RCC 7860 (cell line): ENCODE measurements at regions not wholly inside any gene's neighbourhood (a gene's known extent, or its start where the extent isn't known, plus 50 kb on each side); places are given as distances from the start of the nearest gene placed in this dataset.

Experiments
- DNase-seq: peaks from one replicate; pipeline ENCODE4 v3.0.0-alpha.2; 2015; ENCODE audit warnings: low spot score
- FAIRE-seq: peaks from 2 replicates; lab custom pipeline; 2012; peaks lifted over from hg19 to GRCh38; lab: Jason Lieb, UNC

DNA sequence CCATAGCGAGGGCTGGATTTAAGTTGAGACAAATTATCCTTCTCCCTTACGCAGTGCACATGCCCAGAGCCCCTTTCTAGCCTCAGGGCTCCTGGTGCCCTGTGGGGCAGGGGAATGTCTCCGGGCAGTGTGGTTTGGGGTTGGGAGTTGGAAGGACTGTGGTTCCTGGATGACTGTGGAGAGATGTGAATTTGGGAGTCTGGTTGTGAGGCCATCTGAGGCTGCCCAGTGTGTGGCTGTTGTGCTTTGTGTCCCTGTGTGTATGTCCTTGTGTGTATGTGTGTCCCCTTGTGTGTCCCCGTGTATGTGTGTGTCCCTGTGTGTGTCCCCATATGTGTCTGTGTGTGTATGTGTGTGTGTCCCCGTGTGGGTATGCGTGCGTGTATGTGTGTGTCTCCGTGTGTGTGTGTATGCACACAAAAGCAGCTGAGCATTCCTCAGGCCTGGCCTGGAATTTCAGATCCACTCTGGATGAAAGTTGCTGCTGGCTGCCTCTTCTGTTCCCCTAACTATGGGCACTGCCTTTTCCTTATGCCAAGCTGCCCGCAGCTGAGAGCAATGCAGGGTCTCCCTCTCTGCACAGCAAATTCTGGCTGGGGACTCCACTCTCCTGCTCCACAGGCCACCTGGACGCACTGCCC is 65.4 kb downstream of the UBIAD1 start:
- no peak for DNase-seq
- FAIRE-seq = no peak

DNA sequence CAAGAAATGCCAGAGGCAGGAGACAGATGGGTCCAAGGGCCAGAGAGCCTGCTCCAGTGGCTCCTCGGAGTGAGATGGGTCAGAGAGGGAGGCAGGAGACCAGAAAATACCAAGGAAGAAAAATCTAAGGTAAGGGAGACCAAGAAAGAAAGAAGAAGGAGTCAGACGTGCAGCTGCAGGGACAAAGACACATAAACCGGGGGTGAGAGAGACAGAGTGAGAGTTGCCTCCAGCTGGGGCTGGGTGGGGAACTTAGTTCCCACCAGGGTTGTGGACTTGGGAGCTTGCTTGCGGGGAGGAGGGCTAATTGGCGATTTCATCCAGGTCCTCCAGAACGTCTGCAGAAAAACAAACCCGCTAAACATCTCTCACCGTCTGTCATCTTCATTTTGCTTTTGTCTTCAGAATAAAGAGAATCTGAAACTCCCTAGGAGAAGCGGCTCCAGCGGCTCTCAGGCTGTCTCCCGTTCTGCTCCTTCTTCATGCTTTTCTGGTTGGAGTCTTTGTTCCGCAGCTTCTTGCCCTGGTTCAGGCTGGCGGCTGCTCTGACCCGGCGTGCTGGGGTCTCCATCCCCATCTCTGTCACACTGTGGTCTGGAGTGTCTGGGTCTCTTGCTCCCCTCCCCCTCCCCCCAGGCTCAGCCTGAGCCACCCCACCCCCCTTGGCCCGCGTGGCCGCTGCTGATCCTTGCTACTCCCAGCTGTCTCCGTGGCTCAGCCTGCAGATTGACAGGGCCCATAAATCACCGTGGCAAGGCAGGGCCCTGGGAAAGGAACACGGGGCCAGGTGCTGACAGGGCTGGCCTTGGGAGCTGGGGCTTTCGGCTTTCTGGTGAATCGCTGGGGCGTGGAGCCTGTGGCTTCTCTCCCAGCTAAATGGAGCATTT is 66.6 kb downstream of the UBIAD1 start:
- DNase-seq (no peak), FAIRE-seq (no peak)

GRCh38 chr1:11340233-11340632 is 67.2 kb downstream of the UBIAD1 start:
- FAIRE-seq = no peak
- DNase-seq = no peak

- FAIRE-seq = no peak
- DNase-seq = no peak
These were observed 69.0 kb downstream of the UBIAD1 start for GRCh38 chr1:11341901-11342552.

DNA sequence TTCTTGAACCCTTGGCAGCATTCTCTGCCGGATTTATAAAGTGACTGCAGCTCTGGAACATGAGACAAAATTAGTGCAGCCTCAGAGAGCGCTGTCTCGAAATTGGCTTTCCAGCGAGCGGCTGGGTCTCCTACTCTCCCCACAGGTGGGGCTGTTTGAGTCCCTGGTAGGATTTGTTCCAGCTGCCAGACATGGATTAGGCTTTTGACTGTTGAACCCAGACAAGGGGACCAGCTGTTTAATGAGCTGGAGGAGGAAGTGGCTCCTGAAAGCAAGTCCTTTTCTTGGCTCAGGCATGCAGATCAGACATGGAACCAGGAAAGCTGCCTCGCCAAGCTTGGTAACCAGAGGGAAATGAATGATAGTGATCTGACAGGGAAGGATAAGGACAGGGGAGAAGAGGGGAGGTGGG is 69.6 kb downstream of the UBIAD1 start:
- no peak for FAIRE-seq

GRCh38 chr1:11345971-11346715 is 73.1 kb downstream of the UBIAD1 start:
- FAIRE-seq (no peak), DNase-seq (no peak)

More for the DNA sequence above, 69.6 kb downstream of the UBIAD1 start:
- DNase-seq = no peak

DNA sequence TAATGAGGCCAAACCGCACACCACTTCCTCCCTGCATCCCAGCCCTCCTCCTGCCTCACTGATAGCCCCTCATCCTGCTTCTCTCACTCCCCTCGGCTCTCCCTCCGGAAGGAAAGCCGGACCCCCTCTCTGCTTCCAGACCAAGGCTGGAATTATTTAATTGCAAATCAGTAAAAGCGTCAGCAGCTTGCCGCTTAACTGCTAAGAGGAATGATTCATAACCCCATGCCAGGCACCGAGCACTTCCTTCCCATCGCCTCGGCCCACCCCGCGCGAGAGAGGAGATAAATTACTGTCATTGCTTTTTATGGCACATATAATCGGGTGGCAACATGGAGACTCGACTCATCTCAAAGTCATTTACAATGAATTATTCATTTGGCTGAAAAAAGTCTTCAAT is 77.3 kb downstream of the UBIAD1 start:
- FAIRE-seq (no peak), DNase-seq (no peak)

- DNase-seq = no peak
- FAIRE-seq = no peak
These were observed 79.2 kb downstream of the UBIAD1 start for GRCh38 chr1:11352058-11352715.

GRCh38 chr1:11352816-11353799 is 80.1 kb downstream of the UBIAD1 start:
- FAIRE-seq = no peak
- DNase-seq = no peak

- DNase-seq (no peak), FAIRE-seq (no peak)
These were observed 82.0 kb downstream of the UBIAD1 start for GRCh38 chr1:11354893-11355553.

DNA sequence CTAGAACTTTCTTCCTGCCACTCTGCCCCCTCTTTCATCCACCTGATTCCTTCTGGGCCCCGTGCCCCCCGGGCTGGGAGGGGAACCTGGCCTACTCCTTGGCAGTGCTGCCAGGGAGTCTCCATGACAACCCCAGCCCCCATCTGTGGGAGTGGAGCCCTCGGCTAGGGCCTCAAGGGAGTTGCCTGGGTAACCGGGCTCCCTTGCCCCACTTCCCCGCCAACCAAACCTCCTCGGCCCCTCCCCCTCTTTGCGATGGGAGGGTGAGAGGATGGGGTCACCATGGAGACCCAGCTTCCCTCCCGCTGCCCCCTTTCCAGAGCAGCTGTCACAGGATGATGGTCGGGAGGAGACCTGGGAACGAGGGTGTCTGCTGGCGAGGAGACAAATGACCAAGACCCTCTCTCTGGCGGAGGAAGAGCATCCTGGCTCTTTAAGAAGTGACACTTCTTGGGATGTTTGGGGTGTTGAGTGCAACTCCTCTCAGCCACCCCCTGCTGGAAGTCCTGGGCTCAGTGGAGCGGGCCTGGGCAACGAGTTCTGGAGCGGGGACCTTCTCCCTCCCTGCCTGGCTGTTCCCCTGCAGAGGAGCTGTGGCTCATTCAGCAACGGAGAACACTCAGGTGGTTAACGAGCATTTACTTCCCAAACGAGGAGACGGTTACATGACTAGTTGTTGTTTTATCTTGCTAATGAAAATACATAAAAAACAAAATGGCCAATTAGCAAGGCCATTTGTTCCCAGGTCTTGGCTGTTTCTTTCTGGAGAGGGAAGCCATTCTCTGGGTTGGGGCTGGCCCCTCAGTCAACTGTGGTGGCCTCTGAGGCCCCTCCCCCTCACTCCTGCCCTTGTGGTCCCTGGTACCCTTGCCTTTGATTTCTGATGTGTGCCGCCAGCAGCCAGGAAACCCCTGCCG is 82.8 kb downstream of the UBIAD1 start:
- DNase-seq (no peak), FAIRE-seq (no peak)

GRCh38 chr1:11357276-11357675 is 84.3 kb downstream of the UBIAD1 start:
- FAIRE-seq = no peak
- DNase-seq = no peak

- no peak for DNase-seq
- FAIRE-seq = no peak
These were observed 86.0 kb downstream of the UBIAD1 start for GRCh38 chr1:11358984-11359383.

DNA sequence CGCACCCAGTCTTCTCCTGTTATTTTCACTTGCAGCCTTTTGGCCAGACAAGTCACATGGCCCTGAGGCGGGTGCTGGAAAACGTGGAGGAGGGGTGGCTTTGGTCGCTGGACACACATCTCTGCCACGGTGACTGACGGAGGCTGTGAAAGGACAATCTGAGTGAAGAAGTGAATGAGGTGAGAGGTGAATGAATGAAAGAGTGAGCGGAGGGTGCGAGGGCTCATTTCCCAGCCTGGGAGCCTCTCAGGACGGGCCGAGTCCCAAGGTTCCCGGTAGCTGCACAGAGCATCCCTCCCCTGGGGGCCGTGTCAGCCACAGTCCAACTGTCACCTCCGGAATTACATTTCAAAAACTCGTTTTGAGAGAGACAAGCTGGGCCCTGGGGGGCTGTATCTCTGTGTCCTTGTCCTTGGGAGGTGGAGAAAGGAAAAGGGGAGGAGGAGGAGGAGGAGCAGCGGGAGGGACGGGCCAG is 89.6 kb downstream of the UBIAD1 start:
- FAIRE-seq = no peak
- no peak for DNase-seq

- FAIRE-seq (no peak), DNase-seq (no peak)
These were observed 91.2 kb downstream of the UBIAD1 start for GRCh38 chr1:11364170-11364569.

DNA sequence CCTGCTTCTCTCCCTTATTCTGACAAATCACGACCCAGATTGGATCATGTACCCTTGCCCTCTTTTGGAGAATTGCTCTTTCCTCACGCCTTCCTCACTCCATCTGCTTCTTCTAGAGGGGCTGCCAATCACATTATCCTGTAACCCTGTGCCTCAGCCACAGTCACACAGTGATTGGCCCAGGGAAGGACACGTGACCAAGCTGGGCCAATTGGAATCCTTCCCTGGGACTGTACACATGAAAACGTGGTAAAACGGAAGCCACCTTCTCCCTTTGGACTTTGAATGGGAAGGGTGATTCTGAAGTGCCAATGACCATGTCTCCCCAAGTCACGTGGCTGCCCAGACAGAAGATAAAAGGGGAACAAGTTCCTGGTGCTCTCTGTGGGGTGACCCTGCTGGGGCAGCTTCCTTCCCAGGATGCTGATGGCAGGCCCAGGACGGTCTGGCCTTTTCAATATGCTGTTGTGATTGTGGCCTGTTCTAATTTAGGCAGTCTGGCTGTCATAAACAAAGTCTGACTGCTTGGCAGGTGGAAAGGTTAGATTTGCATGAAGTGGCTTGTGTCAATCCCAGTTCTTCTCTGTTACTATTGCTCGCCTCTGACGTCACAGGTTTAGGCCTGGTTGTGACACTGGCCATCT is 92.9 kb downstream of the UBIAD1 start:
- DNase-seq = no peak
- no peak for FAIRE-seq
